GM18508 (cell line): ENCODE measurements at regions not wholly inside any gene's neighbourhood (a gene's known extent, or its start where the extent isn't known, plus 50 kb on each side); places are given as distances from the start of the nearest gene placed in this dataset.

ENCODE experiments used
- ATAC-seq: cut with Tn5 transposase; IDR thresholded peaks from one replicate; pipeline ENCODE4 v1.9.1; 2021; ENCODE audit warnings: moderate number of reproducible peaks; ENCODE audit not compliant: insufficient read depth, unreplicated experiment

DNA sequence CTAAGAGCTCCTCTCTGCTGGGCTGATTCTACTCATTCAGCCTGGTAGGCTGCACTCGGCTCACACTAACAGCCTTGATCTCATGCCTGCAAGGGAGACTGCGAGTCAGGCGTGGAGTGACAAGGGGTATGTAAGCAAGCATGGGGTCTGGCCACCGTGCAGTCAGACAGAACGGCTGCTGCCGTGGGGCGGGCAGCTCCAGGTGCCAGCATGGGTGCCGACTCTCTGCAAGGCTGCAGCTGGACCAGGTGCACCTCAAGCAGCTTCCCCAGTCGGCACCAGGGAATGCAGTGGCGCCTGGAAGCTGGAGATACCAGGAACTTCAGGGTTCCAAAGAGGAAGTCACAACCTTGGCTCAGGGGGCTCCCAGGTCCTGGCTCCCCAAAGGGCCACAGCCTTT, 892.3 kb downstream of the OLFM4 start:
- no peak for ATAC-seq

DNA sequence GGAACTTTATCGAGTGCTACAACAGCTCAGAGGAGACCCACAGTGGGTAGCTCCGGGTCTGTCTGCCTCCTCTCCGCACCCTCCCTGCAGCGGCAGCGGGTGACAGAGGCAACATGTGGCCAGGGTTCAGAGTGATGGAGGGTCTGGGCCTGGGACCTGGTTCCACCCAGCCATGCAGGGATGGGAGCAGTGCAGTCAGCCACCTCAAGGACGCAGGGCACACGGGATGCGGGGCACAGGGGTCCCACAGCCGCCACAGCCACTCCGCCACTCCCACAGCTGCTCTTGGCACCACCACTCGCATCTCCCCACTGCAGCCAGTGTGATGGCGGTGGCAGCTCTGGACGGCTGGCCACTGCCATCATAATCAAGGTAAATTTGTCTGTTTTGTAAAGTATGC, 892.9 kb downstream of the OLFM4 start:
- no peak for ATAC-seq

DNA sequence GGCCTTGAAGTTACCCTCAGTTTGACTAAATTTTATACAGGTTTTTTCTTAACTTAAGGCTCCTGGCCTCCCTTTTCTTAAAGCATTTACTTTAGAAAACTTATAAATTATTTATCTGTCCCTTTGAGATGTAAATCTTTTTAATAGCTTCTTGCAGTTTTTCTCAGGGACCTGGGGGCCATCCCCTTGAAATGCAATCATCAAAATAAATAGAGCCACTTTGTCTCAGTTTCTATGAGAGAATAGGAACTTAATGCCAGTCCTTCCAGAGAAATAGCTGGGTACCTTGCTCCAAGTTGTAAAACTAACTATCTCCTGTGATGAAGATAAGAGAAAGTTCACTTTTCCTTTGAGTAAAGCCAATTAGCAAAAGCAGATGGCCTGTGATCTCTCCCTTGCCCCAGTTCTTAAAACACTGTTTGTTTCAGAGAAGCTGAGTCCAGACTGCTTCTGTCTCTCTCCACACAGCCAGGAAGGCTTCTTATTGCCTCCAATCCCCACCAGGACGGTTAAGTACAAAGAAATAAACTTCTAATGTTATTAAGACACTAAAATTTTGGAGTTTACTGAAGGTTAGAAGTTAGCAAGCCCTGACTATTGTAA, 913.1 kb downstream of the OLFM4 start:
- no peak for ATAC-seq

DNA sequence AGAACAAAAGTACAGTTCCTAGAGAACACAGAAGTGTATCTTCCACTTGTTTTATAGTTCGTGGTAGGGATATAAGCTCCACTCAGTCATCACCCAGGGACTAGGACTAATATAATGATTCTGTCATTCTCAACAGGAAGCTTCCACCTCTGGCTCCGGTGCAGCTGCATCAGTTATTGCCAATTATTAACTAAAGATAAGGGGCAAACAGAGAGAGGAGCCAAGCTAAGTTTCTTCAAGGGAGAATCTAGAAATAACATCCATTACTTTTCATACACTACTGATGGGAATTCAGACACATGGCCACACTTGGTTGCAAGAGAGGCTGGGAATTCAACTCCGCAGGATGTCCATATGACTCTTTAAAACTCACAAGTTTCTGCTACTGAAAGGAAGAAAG, 917.9 kb downstream of the OLFM4 start:
- no peak for ATAC-seq

DNA sequence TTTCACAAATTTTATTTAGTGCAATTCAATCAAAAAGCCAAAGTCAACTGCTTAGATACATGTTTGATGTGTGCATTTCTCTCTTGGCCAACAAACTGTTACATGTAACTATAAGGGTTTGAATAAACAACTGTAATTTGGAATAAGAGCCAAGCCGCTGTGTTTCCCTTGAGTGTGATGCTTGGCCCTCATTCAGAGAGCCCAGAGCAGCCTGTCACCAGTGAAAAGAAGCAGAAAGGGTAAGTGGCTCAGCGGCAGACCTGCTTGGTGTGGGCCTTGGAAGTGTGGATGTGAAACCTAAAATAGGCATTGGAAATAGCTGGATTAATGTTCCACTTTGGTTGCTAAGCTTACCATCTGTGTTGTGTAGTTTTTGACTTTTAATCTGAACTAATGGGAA, 924.6 kb downstream of the OLFM4 start:
- no peak for ATAC-seq
